Body of pancreas (tissue), 4 donors: ENCODE measurements at regions not wholly inside any gene's neighbourhood (a gene's known extent, or its start where the extent isn't known, plus 50 kb on each side); places are given as distances from the start of the nearest gene placed in this dataset.

Source experiments
- ATAC-seq: fragments of 150-250 bp; one replicate; pipeline ENCODE4 v1.9.1; 2016
- DNase-seq, 4 donors: peaks; one replicate each; pipeline ENCODE4 v3.0.0-alpha.2; 2019
- H3K27ac ChIP-seq, 4 donors: fragments of 200-600 bp; sonication (generic); 1 replicate in 3 of 4; 2 replicates in 1 of 4; pipeline versions ENCODE4 v1.5.1 to v1.6.1; 2016 to 2019; ENCODE audit warnings: mild to moderate bottlenecking in 1 of 4, mixed read lengths in 1 of 4, moderate library complexity in 1 of 4
- H3K27me3 ChIP-seq, 2 donors: fragments of 200-600 bp; sonication (generic); one replicate each; pipeline ENCODE4 v1.6.0; 2016; ENCODE audit warnings: mild to moderate bottlenecking in 1 of 2
- H3K36me3 ChIP-seq, 2 donors: fragments of 200-600 bp; sonication (generic); replicated peaks in 1 of 2; 2 replicates each; pipeline ENCODE4 v1.5.1; 2016; ENCODE audit warnings: low read depth in 2 of 2; ENCODE audit not compliant: insufficient read depth in 1 of 2
- H3K4me1 ChIP-seq: fragments of 200-600 bp; sonication (generic); one replicate; pipeline ENCODE4 v1.6.0; 2016
- H3K4me3 ChIP-seq, 2 donors: fragments of 200-600 bp; sonication (generic); 1 replicate in 1 of 2; 2 replicates in 1 of 2; pipeline ENCODE4 v1.5.1; 2016 to 2019
- H3K9me3 ChIP-seq, 3 donors: fragments of 200-600 bp; sonication (generic); 1 replicate in 2 of 3; 2 replicates in 1 of 3; pipeline ENCODE4 v1.5.1; 2016
- CTCF ChIP-seq, 7 experiments: fragments of 450-650 bp in 4 of 7; fragments of 200-600 bp in 3 of 7; sonication (generic) in 3 of 7; IDR thresholded peaks; one replicate each; pipeline ENCODE4 v1.5.1; 2016 to 2019; ENCODE audit warnings: antibody characterized with exemption in 7 of 7
- POLR2A ChIP-seq, 3 donors: fragments of 450-650 bp; IDR thresholded peaks; one replicate each; pipeline ENCODE4 v1.6.1; 2016; ENCODE audit warnings: antibody characterized with exemption in 3 of 3, mild to moderate bottlenecking in 2 of 3
- WGBS, 2 donors: methylation state at CpG; one replicate each; pipeline ENCODE4 v1.1.5; 2017; 5-methylcytosine and 5-hydroxymethylcytosine counted together
- intact Hi-C: fragments of 100-400 bp; cut with DNase I; formaldehyde crosslinking; loops from one replicate; pipeline ENCODE4 v1.15.1; 2023

GRCh38 chr6:134416418-134417154 lies 98.7 kb upstream of the SGK1 start:
- ATAC-seq (no peak), DNase-seq (no peak)
- peaks cover 6% of the 10 kb centered on the region for H3K4me1 ChIP-seq
- no peak overlapping the region for H3K27ac ChIP-seq
- intact Hi-C loops, result no loop called here
- H3K9me3 ChIP-seq, result no peaks in the 10 kb centered on the region
- no peaks in the 10 kb centered on the region for H3K27me3 ChIP-seq
- WGBS, 2 donors, result 80 to 92% methylated on average over 10 of the region's 10 CpGs
- H3K36me3 ChIP-seq, result no peaks in the 10 kb centered on the region
- TF ChIP-seq POLR2A (IDR thresholded peaks at IDR 0.05) (no peak), CTCF (IDR thresholded peaks at IDR 0.05) (no peak)
- no peak overlapping the region for H3K4me3 ChIP-seq

- 38 to 39% methylated on average over 4 of the region's 4 CpGs for WGBS, 2 donors
- no peak for ATAC-seq
Observed at GRCh38 chr6:134415656-134416055, 97.7 kb upstream of the SGK1 start.

GRCh38 chr6:134415194-134415593 lies 97.3 kb upstream of the SGK1 start:
- ATAC-seq, result no peak
- H3K9me3 ChIP-seq, result no peaks in the 10 kb centered on the region
- TF ChIP-seq POLR2A (IDR thresholded peaks at IDR 0.05) (no peak), CTCF (IDR thresholded peaks at IDR 0.05) (no peak)
- no peak overlapping the region for H3K27ac ChIP-seq
- intact Hi-C loops, result no loop called here
- DNase-seq, result no peak
- H3K4me1 ChIP-seq, result peaks cover 6% of the 10 kb centered on the region
- H3K4me3 ChIP-seq, result no peak overlapping the region
- H3K36me3 ChIP-seq, result no peaks in the 10 kb centered on the region
- 40 to 48% methylated on average over 4 of the region's 4 CpGs for WGBS, 2 donors
- H3K27me3 ChIP-seq, result no peaks in the 10 kb centered on the region

More at GRCh38 chr6:134415656-134416055, 97.7 kb upstream of the SGK1 start:
- intact Hi-C loops, result no loop called here
- H3K27me3 ChIP-seq, result no peaks in the 10 kb centered on the region
- H3K4me3 ChIP-seq, result no peak overlapping the region
- no peak for DNase-seq
- peaks cover 6% of the 10 kb centered on the region for H3K4me1 ChIP-seq
- no peaks in the 10 kb centered on the region for H3K9me3 ChIP-seq
- H3K27ac ChIP-seq, result no peak overlapping the region
- H3K36me3 ChIP-seq, result no peaks in the 10 kb centered on the region
- TF ChIP-seq CTCF (IDR thresholded peaks at IDR 0.05), result no peak
- no peak for TF ChIP-seq POLR2A (IDR thresholded peaks at IDR 0.05)

- DNase-seq (no peak), ATAC-seq (peak; percentile 27)
- H3K9me3 ChIP-seq, result no peaks in the 10 kb centered on the region
- intact Hi-C loops, result no loop called here
- no peak overlapping the region for H3K4me3 ChIP-seq
- H3K27ac ChIP-seq, result peak overlapping the region in 1 of 4 donors; percentile 33
- peaks cover 6% of the 10 kb centered on the region for H3K4me1 ChIP-seq
- H3K27me3 ChIP-seq, result no peaks in the 10 kb centered on the region
- TF ChIP-seq POLR2A (IDR thresholded peaks at IDR 0.05) (no peak), CTCF (IDR thresholded peaks at IDR 0.05) (no peak)
- no peaks in the 10 kb centered on the region for H3K36me3 ChIP-seq
- WGBS, 2 donors, result 76 to 81% methylated on average over 7 of the region's 7 CpGs
Observed at GRCh38 chr6:134414793-134415192, 96.9 kb upstream of the SGK1 start.

GRCh38 chr6:134413241-134413643 lies 95.3 kb upstream of the SGK1 start:
- ATAC-seq (no peak), DNase-seq (peak in 1 of 4 donors; percentile 49)
- WGBS, 2 donors, result 64 to 89% methylated on average over 1 of the region's 1 CpG
- intact Hi-C loops, result no loop called here
- Histone ChIP-seq H3K9me3 (no peaks in the 10 kb centered on the region), H3K27me3 (no peaks in the 10 kb centered on the region), H3K27ac (peak overlapping the region in 1 of 4 donors; percentile 33), H3K4me1 (peaks cover 6% of the 10 kb centered on the region), H3K36me3 (no peaks in the 10 kb centered on the region), H3K4me3 (no peak overlapping the region)
- TF ChIP-seq POLR2A (IDR thresholded peaks at IDR 0.05) (no peak), CTCF (IDR thresholded peaks at IDR 0.05) (no peak)
